Stomach smooth muscle (tissue), 2 donors: ENCODE measurements at regions not wholly inside any gene's neighbourhood (a gene's known extent, or its start where the extent isn't known, plus 50 kb on each side); places are given as distances from the start of the nearest gene placed in this dataset.
"Not testable (repeated sequence)": the region's sequence is repeated elsewhere in the genome, so short reads cannot be mapped to it uniquely, and the experiment has no call there.

Experiments used
- H3K27ac ChIP-seq: one replicate; pipeline ENCODE4 v1.7.0; 2013; ENCODE audit warnings: mild to moderate bottlenecking, low read length, inconsistent platforms
- H3K27me3 ChIP-seq, 2 donors: one replicate each; pipeline ENCODE4 v1.7.0; 2013; ENCODE audit warnings: low read length in 2 of 2; ENCODE audit not compliant: insufficient read depth in 2 of 2, control insufficient read depth in 1 of 2
- H3K36me3 ChIP-seq, 2 donors: one replicate each; pipeline ENCODE4 v1.7.0; 2013; ENCODE audit warnings: low read length in 2 of 2; ENCODE audit not compliant: control insufficient read depth in 2 of 2, insufficient read depth in 2 of 2
- H3K4me1 ChIP-seq: one replicate; pipeline ENCODE4 v1.7.0; 2013; ENCODE audit warnings: low read length; ENCODE audit not compliant: control insufficient read depth, insufficient read depth
- H3K4me3 ChIP-seq, 2 donors: one replicate each; pipeline ENCODE4 v1.7.0; 2013; ENCODE audit warnings: low read length in 2 of 2
- H3K9ac ChIP-seq, 2 donors: one replicate each; pipeline ENCODE4 v1.7.0; 2013; ENCODE audit warnings: low read length in 2 of 2, mild to moderate bottlenecking in 1 of 2
- H3K9me3 ChIP-seq, 2 donors: one replicate each; pipeline ENCODE4 v1.7.0; 2013; ENCODE audit warnings: low read length in 2 of 2; ENCODE audit not compliant: control insufficient read depth in 2 of 2
- donor health status: healthy.
- donor health status: Pancreatic carcinoma.

DNA sequence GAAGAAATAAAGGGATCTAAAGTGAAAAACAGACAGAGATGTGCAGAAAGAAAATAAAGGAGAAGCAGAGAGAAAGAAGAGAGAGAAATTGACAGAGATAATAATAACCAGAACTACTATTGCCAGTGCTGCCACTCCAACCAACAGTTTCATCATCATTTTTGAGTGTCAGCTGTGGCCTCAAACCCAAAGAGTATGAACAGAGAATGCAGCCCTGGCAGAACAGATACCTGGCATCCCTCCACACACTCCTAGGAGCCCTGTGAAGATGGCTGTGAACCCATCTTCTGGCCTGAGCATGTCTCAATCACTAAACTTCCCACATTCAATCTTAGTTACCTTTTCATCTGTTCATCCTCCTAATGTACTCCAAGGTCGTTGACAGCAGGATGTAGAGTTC, 385.8 kb upstream of the NFIA start:
- no peaks in the 10 kb centered on the region for H3K4me1 ChIP-seq
- H3K27ac ChIP-seq = no peak overlapping the region
- no peak overlapping the region for H3K4me3 ChIP-seq
- H3K9me3 ChIP-seq = no peaks in the 10 kb centered on the region
- no peak overlapping the region for H3K9ac ChIP-seq
- H3K36me3 ChIP-seq = no peaks in the 10 kb centered on the region
- H3K27me3 ChIP-seq = no peaks in the 10 kb centered on the region

DNA sequence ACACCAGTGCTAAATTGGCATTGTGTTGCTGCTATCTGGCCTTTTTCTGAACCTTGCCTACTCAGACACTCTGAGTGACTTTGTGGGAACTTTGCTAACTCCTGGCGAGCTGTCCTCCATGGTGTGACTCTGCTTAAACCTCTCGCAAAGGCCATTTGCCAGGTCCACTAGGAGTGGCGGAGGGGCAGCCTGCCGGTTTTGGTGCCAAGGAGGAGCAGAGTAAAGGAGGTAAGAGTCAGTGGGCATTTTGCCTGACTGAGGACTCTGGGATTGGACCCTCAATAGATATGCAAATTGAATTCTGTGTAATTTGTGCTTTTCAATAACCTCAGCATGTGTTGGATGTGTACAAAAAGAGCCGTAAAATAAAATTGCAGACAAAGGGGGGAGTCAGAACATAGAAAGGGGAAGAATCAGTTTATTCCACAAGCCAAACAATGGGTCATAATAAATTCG, 386.6 kb upstream of the NFIA start:
- Histone ChIP-seq H3K4me3 (no peak overlapping the region), H3K4me1 (no peaks in the 10 kb centered on the region), H3K36me3 (no peaks in the 10 kb centered on the region), H3K9me3 (no peaks in the 10 kb centered on the region), H3K27me3 (no peaks in the 10 kb centered on the region), H3K9ac (no peak overlapping the region), H3K27ac (no peak overlapping the region)

DNA sequence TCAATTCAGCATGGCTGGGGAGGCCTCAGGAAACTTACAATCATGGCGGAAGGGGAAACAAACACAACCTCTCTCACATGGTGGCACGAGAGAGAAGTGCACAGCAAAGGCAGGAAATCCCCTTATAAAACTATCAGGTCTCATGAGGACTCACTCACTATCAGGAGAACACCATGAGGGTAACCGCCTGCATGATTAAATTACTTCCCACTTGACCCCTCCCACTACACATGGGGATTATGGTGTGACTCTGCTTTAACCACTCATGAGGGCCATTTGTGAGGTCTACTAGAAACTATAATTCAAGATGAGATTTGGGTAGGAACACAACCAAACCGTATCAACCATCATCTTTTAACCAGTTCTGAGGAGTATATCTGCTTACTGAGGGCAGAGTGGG, 387.4 kb upstream of the NFIA start:
- no peaks in the 10 kb centered on the region for H3K36me3 ChIP-seq
- H3K9ac ChIP-seq = no peak overlapping the region
- no peak overlapping the region for H3K4me3 ChIP-seq
- no peaks in the 10 kb centered on the region for H3K9me3 ChIP-seq
- H3K27ac ChIP-seq = no peak overlapping the region
- H3K27me3 ChIP-seq = no peaks in the 10 kb centered on the region
- no peaks in the 10 kb centered on the region for H3K4me1 ChIP-seq

DNA sequence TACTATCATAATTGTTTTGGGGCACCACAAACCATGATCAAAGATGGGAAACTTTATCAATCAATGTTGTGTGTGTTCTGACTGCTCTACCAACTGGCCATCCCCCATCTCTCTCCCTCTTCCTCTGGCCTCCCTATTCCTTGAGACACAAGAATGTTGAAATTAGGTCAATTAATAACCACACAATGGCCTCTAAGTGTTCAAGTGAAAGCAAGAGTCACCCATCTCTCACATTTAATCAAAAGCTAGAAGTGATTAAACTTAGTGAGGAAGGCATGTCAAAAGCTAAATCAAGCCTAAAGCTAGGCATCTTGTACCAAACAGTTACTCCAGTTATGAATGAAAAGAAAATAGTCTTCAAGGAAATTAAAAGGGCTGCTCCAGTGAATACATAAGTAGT, 390.3 kb upstream of the NFIA start:
- Histone ChIP-seq H3K27ac (no peak overlapping the region), H3K4me3 (no peak overlapping the region), H3K27me3 (no peaks in the 10 kb centered on the region), H3K4me1 (no peaks in the 10 kb centered on the region), H3K9me3 (no peaks in the 10 kb centered on the region), H3K36me3 (no peaks in the 10 kb centered on the region), H3K9ac (no peak overlapping the region)

DNA sequence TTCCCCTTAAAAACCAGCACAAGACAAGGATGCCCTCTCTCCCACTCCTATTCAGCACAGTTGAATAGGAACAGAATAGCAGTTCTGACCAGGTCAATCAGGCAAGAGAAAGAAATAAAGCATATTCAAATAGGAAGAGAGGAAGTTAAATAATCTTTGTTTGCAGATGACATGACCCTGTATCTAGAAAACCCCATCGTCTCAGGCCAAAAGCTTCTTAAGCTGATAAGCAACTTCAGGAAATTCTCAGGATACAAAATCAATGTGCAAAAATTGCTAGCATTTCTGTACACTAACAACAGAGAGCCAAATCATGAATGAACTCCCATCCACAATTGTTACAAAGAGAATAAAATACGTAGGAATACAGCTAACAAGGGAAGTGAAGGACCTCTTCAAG, 394.1 kb upstream of the NFIA start:
- not testable (repeated sequence) for H3K36me3 ChIP-seq, H3K27ac ChIP-seq, H3K9me3 ChIP-seq, H3K4me1 ChIP-seq, H3K9ac ChIP-seq, H3K27me3 ChIP-seq, H3K4me3 ChIP-seq

DNA sequence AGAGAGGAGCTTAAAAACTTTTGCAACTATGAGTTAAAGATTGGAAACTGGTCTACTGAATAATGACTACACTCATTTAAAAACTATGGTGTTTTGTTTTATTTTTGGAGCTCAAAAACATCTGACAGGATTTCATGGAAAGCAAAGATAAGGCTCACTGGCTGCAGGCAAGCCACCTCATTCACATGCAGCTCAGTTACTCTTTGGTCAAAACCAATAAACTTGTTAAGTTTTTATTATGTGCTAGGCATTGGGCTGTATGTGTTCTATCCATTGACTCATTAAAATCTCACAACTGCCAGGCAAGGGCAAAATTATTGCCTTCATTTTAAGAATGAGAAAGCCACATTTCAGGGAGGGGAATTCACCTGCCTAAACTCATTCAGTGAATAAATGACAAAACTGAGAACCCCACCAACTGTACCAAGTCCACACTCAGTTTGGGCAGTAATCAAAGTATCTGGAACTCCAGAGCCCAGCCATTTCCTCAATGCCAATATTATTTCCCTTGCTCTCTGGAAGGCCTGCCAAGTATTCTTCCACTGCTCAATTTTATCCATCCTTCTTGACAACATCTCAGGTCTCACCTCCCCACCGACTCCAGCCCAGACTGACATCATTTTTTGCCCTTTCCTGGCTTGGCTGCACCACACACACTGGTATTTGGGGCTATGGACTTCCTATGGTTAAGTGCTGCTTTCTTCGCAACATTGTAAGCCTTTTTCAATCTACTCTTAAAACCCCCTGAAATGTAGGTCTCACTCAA, 401.1 kb upstream of the NFIA start:
- Histone ChIP-seq H3K9me3 (no peaks in the 10 kb centered on the region), H3K9ac (no peak overlapping the region), H3K4me3 (no peak overlapping the region), H3K27me3 (no peaks in the 10 kb centered on the region), H3K4me1 (no peaks in the 10 kb centered on the region), H3K36me3 (no peaks in the 10 kb centered on the region), H3K27ac (no peak overlapping the region)

DNA sequence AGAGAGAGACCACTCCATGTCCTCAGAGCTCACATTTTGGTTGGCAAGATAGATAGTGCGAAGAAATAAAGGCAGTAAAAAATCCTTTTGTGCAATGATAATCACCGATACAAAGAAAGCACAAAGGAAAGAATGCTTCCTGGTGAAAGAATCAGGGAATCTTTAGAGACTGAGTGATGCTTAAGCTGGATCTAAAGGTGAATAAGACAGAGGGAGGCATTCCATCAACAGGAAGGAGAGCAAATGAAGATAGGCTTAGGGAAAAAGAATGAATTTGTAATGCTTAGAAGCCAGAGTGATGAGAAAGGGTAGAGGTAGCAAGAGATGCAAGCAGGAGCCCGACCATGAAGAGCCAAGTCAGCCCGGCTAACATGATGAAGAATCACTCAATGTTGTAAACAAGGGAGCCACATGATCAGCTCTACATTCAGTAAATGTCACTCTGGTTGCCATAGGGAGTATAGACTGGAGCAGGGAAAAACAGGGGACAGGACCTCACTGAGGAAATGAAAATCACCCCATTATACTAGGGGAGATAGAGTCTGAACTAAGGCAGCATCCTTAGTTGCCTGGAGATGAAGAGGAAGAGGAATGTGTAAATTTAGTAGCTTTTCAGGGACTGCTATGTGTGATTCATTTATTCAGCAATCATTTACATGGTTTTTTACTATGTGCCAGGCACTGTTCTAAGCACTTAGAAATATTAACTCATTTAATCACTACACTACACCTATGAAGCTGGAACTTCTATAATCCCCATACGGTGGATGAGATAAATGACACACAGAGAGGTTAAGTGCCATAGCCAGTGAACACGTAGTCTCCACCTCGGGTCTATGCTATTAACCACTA, 402.6 kb upstream of the NFIA start:
- no peak overlapping the region for H3K4me3 ChIP-seq
- H3K9me3 ChIP-seq = no peaks in the 10 kb centered on the region
- no peaks in the 10 kb centered on the region for H3K36me3 ChIP-seq
- no peaks in the 10 kb centered on the region for H3K27me3 ChIP-seq
- H3K9ac ChIP-seq = no peak overlapping the region
- no peaks in the 10 kb centered on the region for H3K4me1 ChIP-seq
- H3K27ac ChIP-seq = no peak overlapping the region

DNA sequence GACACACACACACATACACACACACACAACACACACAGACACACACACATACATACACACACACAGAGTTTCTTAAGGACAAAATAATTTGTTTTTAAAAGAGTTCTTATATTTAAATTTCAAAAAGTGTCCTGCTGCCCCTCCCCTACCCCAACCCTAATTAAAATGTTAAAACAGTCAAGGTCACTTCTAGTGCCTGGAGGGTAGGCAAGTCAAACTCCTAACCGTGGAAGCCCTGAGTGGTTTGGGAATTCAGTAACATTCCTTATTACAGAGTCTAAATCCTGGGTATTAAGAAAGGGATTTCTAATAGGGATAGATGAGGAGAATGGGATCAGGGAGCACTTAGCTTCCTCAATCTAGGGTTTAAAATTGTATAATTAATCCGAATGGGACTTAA, 403.6 kb upstream of the NFIA start:
- H3K4me3 ChIP-seq = no peak overlapping the region
- H3K36me3 ChIP-seq = no peaks in the 10 kb centered on the region
- no peak overlapping the region for H3K27ac ChIP-seq
- H3K4me1 ChIP-seq = no peaks in the 10 kb centered on the region
- no peaks in the 10 kb centered on the region for H3K9me3 ChIP-seq
- no peaks in the 10 kb centered on the region for H3K27me3 ChIP-seq
- H3K9ac ChIP-seq = no peak overlapping the region

DNA sequence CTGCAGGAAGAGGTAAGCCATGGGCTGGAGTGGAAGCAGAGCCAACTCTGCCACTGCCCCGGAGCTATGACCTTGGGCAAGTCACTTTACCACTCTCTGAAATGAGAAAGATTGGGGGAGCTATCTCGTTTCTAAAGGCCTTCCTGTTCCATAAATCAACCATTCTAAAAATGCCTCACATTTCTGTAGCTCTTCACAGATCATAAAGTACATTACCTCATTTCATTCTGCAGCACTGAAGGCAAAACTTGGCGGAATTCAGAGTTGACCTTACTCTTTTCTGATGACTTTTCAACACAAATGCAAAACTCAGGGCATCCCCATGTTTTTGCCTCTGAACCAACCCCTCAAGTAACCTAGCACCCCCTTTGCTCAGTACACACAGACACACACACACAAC, 404.0 kb upstream of the NFIA start:
- Histone ChIP-seq H3K27me3 (no peaks in the 10 kb centered on the region), H3K36me3 (no peaks in the 10 kb centered on the region), H3K9ac (no peak overlapping the region), H3K4me1 (no peaks in the 10 kb centered on the region), H3K27ac (no peak overlapping the region), H3K4me3 (no peak overlapping the region), H3K9me3 (no peaks in the 10 kb centered on the region)

DNA sequence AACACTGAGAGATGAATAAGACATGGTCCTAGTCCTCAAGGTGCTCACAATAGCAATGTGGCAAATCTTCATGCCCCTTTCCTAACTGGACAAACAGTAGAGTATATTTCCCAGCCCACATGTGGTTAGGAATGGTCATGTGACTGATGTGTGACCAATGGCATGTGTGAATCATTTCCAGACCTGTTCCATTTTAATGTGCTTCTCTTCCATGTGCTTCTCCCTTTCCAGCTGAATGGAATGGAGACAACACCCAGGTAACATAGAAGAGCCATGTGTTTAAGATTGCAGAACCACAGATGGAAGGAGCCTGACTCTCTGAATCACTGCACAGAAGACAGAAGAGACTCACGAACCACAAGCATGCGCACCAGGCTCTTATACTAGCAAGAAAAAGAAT, 409.9 kb upstream of the NFIA start:
- H3K4me1 ChIP-seq = no peaks in the 10 kb centered on the region

DNA sequence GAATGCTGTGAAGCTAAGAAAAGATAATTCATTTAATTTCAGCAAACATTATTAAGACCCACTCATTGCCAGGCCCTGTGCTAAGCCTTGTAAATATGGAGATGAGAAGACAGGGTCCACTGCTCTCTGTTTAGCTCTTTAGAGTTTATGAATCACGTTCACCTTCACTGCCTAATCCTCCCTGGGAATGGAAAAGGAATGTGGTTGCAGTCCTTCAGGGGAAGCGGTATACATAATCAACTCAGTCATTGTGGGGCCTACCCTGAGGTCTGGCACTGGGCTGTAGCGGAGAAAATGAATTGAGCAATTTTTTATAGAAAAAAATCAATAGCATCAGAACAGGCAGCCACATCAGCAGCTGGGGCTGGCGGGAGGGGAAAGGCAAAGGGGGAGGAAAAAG, 412.1 kb upstream of the NFIA start:
- Histone ChIP-seq H3K4me3 (no peak overlapping the region), H3K9ac (no peak overlapping the region), H3K27me3 (no peaks in the 10 kb centered on the region), H3K27ac (no peak overlapping the region), H3K4me1 (no peaks in the 10 kb centered on the region), H3K36me3 (no peaks in the 10 kb centered on the region), H3K9me3 (no peaks in the 10 kb centered on the region)

More for the DNA sequence above, 409.9 kb upstream of the NFIA start:
- Histone ChIP-seq H3K9ac (no peak overlapping the region), H3K36me3 (no peaks in the 10 kb centered on the region), H3K27ac (no peak overlapping the region), H3K4me3 (no peak overlapping the region), H3K9me3 (no peaks in the 10 kb centered on the region), H3K27me3 (no peaks in the 10 kb centered on the region)
